GM10266 (cell line): ENCODE measurements at regions not wholly inside any gene's neighbourhood (a gene's known extent, or its start where the extent isn't known, plus 50 kb on each side); places are given as distances from the start of the nearest gene placed in this dataset.
"Not testable (repeated sequence)": the region's sequence is repeated elsewhere in the genome, so short reads cannot be mapped to it uniquely, and the experiment has no call there.

Experiments
- DNase-seq: peaks from one replicate; pipeline ENCODE4 v3.0.0; 2012; ENCODE audit errors: extremely low spot score
- CTCF ChIP-seq: IDR thresholded peaks from 2 replicates; pipeline ENCODE4 v1.5.1; 2012; ENCODE audit warnings: mild to moderate bottlenecking, low read depth; ENCODE audit not compliant: control insufficient read depth, insufficient read depth; ENCODE audit errors: missing control alignments

GRCh38 chr10:114714281-114714741 lies 56.2 kb upstream of the ABLIM1 start:
- no peak for TF ChIP-seq CTCF
- no peak for DNase-seq

GRCh38 chr10:114715171-114715670 lies 57.1 kb upstream of the ABLIM1 start:
- no peak for TF ChIP-seq CTCF
- DNase-seq, result no peak

GRCh38 chr10:114716811-114717404 lies 58.8 kb upstream of the ABLIM1 start:
- no peak for TF ChIP-seq CTCF
- DNase-seq, result no peak

- not testable (repeated sequence) for DNase-seq
Observed at GRCh38 chr10:114717881-114718280, 59.8 kb upstream of the ABLIM1 start.

- TF ChIP-seq CTCF, result no peak
- no peak for DNase-seq
Observed at GRCh38 chr10:114718374-114718773, 60.3 kb upstream of the ABLIM1 start.

- DNase-seq, result no peak
- TF ChIP-seq CTCF, result no peak
Observed at GRCh38 chr10:114719311-114719710, 61.2 kb upstream of the ABLIM1 start.

GRCh38 chr10:114720023-114720422 lies 61.9 kb upstream of the ABLIM1 start:
- not testable (repeated sequence) for DNase-seq

- no peak for DNase-seq
- no peak for TF ChIP-seq CTCF
Observed at GRCh38 chr10:114720685-114721278, 62.7 kb upstream of the ABLIM1 start.

- DNase-seq, result not testable (repeated sequence)
Observed at GRCh38 chr10:114722136-114722535, 64.1 kb upstream of the ABLIM1 start.
